GM19452 (cell line): ENCODE measurements at regions not wholly inside any gene's neighbourhood (a gene's known extent, or its start where the extent isn't known, plus 50 kb on each side); places are given as distances from the start of the nearest gene placed in this dataset.

Experiments used
- ATAC-seq: cut with Tn5 transposase; IDR thresholded peaks from one replicate; pipeline ENCODE4 v1.9.1; 2021; ENCODE audit not compliant: unreplicated experiment

DNA sequence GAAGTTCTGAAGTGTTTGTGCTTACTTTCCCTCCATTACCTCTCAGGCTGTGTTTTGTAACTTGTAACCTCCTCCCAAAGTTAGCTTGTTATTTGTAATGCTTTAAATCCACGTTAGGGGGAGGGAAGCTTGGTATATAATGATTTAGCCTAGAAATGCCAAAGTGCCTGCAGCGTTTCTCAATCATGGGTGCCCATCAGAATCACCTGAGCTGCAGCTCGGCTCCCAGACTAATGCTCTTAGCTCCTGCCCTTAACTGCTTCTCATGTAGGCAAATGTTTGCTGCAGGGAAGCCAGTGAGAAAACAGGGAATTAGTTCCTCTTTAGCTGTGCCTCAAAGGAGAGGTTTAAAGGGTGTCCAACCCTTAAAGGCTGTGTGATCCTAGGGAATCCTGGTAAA lies 219.2 kb upstream of the NAALADL2 start:
- no peak for ATAC-seq

DNA sequence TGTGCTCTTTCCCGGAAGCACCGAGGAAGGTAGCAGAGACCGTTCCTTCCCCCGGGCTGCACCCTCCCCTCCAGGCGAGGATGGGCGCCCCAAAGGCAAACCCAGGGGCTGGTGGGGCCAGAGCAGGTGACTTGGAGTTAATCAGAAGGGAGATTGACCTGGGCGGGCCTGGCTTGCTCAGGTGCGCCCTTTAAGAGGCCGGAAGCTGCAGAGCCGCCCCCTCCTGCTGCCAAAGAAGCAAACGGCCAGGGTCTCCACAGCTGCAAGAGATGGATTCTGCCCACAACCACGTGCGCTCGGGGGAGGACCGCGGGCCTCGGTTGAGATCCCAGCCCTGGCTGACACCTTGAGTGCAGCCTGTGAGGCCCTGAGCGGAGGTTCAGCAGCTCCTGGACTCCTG lies 218.2 kb upstream of the NAALADL2 start:
- ATAC-seq = no peak

DNA sequence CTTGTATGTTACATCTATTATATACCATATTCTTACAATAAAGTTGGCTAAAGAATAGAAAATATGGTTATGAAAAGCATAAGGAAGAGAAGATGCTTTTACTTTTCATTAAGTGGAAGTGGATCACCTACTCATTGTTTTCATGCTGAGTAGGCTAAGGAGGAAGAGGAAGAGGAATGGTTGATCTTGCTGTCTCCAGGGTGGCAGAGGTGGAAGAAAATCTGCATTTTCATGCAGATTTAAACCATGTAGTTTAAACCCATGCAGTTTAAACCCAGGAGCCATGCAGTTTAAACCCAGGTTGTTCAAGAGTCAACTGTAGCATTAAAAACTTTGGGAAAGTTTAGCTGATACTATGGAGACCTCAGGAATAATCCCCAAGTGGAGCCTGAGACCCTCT lies 214.8 kb upstream of the NAALADL2 start:
- no peak for ATAC-seq

DNA sequence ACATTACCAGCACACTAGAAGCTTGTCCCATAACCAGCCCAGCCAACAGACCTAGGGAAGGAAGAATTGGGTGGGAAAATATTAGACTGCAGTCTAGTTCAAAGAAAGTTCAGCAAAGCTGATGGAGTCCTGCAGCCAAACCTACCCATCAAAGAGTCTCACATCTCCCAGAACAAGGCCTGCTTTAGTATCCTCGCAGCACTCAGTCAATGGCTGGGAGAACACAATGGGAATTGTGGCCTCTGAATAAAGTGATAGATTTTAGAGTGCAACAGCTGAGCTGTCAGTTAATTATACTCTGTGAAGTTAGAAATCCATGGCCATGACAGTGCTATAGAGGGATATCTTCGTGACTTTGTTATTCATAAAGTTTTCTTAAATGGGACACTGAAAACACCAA lies 207.2 kb upstream of the NAALADL2 start:
- no peak for ATAC-seq

DNA sequence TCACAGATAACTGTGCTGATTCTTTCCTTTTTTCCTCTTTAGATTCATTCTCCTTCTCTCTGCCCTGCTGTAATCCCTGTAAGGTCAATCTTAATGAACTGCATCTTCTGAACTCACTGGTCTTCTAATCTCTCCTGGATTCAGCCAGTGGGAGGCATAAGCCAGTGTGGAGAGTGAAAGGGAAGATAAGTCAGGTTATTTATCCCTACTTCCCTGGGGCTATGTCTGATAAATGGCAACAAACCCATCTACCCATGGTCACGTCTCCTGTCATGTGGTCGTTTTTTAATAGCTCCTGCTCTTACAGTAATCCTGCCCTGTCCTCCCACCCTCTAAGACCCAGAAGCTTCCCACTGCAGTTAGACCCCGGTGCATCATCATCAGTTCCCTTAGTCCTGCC lies 199.6 kb upstream of the NAALADL2 start:
- ATAC-seq = no peak

DNA sequence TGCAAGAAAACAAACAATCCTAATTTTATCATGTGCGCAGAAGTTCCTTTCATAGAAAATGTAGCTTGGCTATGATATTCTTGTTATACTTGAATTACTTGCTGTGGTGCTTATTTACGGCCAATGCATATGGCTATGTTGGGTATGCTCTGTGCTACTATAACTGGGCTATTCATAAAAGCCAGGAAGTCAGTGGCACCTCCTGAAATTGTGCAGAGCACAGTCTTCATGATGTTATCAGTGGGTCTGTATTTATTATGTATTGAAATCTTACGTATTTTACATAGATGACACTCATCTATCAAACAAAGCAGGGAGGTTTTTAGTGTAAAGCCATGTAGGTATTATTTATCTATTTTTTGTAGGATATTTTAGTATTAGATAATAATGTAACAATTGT lies 196.5 kb upstream of the NAALADL2 start:
- ATAC-seq = no peak

DNA sequence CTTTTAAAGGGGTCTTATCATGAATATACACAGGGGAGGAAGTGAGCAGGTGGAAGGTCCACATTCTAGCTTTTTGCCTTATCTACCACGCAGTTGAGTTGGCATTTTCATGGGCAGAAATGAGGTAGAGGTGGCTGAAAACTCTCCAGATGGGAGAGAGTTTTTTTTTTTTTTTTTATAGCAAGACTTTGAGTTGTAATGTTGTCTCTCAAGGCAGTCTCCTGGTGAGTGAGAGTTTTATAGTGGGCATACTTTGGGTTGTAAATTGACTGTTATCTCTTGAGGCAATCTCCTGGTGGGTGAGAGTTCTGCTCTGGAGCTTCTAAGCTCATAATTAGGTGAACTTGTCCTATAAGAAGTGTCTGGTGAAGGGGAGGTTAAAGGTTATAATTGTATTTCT lies 191.7 kb upstream of the NAALADL2 start:
- no peak for ATAC-seq

DNA sequence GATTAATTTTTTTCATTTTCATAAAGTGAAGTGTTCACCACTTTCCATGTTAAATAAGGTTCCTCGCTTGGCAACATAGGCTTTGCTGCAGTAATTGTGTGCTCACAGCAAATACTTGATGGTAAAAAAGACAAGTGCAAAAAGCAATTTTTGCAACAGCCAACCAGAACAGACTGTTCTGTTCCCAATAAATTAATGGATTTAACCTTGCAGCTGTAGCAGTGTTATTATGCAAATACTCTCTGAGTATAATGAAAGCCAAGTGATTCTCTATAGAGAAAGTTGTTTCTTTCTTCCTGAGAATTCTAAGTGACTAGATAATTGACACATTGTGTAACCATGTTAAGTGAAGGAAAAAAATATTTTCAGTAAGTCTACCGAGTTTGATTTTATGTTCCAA lies 183.7 kb upstream of the NAALADL2 start:
- no peak for ATAC-seq

DNA sequence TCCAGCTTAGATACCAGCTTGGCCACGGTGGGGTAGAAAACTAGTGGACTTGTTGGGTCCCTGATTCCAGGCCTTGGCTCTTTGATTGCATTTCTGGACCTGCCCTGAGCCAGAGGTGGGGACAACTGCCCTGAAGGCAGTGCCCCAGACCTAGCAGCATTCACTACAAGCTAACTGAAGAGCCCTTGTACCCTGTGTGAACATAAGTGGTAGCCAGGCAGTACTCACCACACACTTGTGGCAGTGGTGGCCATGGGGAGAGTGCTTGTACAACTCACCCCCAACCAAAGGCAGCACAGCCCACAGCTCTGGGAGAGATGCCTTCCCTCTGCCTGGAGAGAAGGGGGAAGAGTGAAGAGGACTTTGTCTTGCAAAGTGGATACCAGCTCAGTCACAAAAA lies 177.3 kb upstream of the NAALADL2 start:
- no peak for ATAC-seq

DNA sequence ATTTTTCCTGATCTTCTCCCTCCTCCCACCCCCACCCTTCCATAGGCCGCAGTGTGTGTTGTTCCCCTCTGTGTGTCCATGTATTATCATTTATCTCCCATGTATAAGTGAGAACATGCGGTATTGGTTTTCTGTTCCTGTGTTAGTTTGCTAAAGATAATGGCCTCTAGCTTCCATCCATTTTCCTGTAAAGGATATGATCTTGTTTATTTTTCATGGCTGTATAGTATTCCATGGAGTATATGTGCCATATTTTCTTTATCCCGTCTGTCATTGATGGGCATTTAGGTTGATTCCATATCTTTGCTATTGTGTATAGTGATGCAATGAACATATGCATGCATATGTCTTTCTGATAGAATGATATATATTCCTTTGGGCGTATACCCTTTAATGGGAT lies 173.3 kb upstream of the NAALADL2 start:
- no peak for ATAC-seq

DNA sequence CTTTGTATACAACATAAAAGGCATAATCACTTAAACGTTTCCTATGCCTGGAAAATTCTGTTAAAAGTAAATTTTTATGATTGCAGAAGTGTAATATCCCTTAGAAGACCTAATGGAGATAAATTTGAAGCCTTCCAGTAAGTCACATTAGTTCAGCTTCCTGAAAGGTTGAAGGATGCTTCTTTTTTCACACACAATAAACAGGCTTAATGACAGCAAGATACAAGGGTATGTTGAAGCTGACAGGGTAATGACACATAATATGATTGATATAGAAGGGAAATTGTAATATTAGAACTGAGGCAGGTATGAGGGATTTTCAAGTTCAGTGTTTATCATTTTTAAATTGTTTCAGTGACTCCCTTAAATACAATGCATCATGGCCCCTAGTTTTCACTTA lies 161.8 kb upstream of the NAALADL2 start:
- ATAC-seq = no peak

DNA sequence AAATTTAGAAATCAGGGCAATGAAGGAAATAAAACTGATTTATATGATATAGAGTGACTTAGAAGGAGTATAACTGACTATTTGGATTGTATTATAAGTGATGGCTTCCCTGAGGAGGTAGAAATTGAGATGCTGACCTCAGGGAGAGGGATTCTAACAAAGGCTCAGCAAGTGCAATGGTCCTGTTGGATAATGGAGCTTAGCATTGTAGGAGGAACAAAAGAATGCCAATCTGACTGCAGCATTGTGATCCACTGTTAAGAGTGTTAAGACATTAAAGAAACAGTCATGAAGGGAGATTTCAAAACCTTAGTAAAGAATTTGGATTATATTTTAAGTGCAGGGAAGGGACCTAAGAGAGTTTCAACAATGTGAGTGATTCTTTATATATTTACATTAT lies 158.4 kb upstream of the NAALADL2 start:
- no peak for ATAC-seq

DNA sequence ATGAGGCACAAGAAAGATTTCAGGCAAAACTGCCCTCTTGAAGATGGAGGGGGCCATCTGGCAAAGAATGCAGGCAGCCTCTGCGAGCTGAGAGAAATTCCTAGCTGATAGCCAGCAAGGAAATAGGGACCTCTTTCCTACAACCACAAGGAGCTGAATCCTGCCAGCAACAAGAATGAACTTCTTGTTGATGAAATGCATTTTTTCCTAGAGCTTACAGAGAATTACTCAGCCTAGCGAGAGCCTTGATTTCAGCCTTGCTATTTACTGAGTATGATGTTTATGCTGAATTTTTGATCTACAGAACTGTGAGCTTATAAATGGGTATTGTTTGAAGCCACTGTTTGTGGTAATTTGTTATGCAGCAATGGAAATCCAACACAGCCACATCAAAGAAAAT lies 148.5 kb upstream of the NAALADL2 start:
- no peak for ATAC-seq

DNA sequence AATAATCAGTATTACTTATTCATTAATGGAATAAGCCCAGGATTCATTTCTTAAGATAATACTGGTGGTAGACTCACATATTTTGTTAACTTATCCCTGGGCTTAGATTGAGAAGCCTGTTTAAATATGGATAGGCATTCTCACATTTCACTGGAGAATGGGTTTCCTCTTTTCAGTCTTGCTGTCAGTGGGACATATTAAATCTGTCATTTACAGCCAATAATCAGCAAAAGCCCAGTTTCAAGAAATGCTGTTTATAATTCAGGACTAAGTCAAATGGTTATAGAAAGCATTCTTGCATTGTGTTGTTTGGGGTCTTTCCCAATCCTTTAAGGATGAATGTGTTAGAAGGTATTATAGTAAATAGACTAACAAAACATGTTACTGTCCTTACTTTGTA lies 143.7 kb upstream of the NAALADL2 start:
- no peak for ATAC-seq

DNA sequence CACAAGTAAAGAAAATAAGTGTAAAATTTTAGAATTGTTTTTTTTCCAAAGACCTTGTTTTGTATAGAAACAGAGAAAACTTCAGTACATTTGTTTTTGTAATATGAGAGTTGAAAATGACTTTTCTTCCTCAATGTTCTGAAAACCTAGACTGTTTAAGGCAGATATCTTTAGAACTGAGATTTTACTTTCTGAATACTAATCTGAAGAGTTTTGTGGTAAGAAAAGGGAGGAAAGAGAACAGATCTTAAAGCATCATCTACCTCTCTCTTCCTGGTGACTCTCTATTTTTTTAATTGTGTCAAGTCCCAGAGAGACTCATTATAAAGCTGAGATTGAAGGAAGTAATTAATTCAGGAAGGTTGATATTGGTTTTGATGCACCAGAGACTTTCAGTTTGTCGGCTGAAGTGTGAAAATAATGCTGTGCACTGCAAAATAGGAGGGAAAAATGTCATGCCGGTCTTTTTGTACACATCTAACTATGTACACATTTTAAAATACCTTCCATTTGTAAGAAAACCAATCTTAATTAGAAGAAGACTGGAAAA lies 142.1 kb upstream of the NAALADL2 start:
- no peak for ATAC-seq

DNA sequence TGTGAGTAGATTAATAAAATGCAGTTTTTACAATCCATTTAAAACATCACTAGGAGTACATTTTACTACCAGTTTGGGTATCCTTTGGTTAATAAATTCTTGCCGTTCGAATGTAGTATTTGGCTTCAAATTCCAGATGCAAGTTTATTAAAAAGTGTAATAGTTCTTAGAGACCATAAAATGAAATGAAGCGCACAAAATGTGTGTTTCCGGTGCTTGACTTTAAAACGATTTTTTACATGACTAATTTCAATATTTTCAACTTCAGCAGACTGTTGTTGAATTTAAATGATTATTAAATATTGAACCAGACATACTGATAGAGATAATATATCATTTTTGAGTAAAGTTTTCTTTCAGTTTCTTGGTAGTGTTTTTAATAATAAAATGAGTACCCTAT lies 138.4 kb upstream of the NAALADL2 start:
- no peak for ATAC-seq

DNA sequence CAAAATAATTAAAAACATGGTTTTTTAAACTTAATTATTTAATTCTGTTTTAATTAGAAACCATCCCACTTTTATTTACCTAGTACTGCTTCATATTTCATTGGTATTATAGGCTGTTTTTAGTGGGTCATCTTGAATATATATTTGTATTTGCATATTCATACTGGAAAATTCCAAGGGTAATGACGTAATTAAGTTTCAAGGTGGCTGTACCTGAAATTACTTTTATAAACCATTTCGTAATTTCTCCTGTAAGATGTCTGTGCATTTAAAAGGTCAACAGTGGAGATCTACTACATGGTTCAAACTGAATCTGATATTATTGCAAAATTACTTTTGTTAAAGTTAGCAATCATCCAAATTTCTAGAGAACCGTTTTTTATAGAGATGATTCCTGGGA lies 133.8 kb upstream of the NAALADL2 start:
- ATAC-seq = no peak

DNA sequence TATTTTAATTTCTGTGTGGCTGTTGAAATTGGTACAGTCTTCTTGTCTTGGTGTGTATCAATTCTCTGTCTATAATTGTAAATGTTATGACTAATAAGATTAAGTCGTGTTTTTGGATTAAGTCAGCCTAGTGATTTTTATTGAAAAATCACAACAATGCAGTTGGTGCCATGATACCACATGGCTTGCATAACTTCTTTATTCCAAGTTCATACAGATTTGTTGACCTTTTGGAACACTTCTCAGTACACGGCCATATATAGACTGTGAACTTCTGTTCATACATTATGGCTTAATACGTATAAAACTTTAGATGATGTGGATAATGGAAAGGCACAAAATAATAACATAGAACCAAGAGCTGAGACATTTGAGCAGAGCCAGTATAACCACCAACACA lies 121.2 kb upstream of the NAALADL2 start:
- no peak for ATAC-seq

DNA sequence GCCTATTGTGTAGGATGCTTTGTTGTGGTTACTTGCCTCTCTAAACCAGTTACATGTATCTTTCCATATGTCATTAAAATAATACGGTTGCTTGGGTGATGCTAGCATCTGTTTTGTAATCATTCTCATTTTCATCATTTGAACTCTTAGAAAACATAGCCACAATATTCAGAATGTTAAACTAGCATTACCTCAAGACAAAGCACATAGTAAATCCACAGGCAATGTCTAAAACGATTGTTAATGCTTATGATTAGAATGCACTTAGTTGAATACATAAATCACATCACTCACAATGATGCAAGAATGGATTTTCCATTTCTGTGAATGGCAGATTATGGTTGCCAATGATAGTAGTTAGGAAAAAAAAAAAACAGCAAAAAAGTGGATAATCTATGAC lies 110.0 kb upstream of the NAALADL2 start:
- no peak for ATAC-seq

DNA sequence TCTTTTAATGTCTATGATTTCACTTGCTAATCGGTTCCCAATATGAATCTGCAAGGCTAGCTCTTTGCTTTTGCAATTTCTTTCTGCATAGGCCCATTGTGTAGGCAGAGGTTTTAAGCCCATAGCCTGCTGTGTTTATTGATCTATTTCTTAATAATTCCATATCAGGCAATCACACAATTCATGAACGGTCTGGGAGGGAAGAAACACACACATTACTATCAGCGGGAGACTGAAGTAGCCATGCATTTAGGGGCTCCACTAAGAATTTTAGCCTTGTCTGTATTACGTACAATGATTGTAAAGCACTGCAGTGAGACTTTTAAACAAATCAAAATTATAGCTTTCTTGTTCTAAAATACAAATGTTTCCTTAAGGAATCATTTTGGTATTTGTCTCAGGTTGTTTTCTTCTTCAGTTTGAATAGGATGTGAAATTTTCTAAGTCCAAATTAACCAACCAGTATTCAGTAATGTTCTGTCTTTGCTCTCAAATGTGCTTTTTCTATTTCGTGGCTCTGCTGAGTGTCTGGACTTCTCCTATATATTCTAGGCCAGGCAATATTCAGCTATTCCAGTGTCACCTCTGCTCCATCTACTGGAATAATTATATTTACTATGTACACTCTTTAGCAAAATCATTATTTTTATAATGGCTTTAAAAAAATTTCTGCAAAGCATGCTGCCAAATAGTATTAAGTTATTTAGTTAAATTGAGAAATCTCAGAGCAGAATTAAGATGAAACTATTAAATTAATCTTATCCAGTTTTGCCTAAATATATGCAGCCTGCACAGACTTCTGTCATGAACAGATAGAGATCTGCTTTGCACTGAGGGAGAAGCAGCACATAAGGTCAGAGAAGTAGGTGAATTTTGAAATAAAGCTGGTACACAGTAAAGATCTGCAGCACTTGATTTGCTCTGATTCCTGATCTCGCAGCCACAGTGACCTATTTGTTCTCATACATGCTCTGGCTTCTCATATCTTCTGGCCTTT lies 103.0 kb upstream of the NAALADL2 start:
- no peak for ATAC-seq

DNA sequence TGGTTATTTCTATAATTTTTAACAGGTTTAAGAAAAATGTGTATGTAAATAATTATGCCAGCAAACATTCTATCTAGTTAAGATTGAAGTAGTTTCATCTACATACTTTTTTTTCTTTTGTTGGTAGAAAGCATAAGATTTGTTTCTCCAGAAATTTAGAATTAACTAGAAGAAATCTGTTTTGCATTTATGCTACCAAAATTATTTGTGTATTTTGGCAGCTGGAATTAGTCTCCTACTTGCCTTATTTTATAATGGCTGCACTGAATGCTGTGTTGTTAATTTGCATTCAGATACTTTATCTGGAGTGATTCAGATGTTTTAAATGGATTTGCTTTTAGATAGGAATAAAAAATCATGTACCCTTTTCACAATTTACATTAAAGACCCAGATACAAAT lies 100.2 kb upstream of the NAALADL2 start:
- ATAC-seq = no peak

DNA sequence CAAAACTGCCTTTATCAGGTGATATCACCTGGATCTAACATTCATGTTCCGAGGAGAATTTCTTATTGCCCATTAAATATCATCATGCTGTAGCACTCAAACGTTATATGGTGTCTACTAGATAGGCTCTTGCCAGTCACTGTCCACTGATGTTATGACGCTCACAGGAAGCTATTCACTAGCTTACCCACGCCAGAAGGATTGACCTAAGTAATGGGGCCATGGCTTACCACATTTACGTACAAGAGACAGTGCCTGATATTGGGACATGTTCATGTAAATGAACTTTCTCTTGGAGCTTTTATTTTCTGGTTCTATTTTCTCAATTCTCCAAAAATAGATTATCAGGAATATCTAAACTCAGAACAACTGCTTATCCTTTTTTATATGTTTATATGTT lies 91.7 kb upstream of the NAALADL2 start:
- ATAC-seq = no peak
